ENCODE measurements at regions not wholly inside any gene's neighbourhood (a gene's known extent, or its start where the extent isn't known, plus 50 kb on each side); places are given as distances from the start of the nearest gene placed in this dataset.

GRCh38 chr1:47558601-47559593 is 121.1 kb downstream of the FOXD2 start:
- TF ChIP-seq CTCF (optimal IDR thresholded peaks at IDR 0.05 in 1 of 3, IDR thresholded peaks at IDR 0.05 in 1 of 3, conservative IDR thresholded peaks at IDR 0.05 in 1 of 3; ENCODE audit: extremely low read depth in 1 of 3, insufficient read depth in 2 of 3, low read length in 3 of 3): no peak
- no peak for TF ChIP-seq EZH2 (IDR thresholded peaks at IDR 0.05; ENCODE audit: low read length)
